Neuron (in vitro differentiated cells): ENCODE measurements at regions not wholly inside any gene's neighbourhood (a gene's known extent, or its start where the extent isn't known, plus 50 kb on each side); places are given as distances from the start of the nearest gene placed in this dataset.

Source experiments
- H2AFZ ChIP-seq: one replicate; pipeline ENCODE4 v1.6.1; 2013; ENCODE audit warnings: low read depth, mild to moderate bottlenecking, inconsistent platforms, low read length, moderate library complexity
- H3K27me3 ChIP-seq: one replicate; pipeline ENCODE4 v1.6.1; 2013; ENCODE audit warnings: low read length; ENCODE audit not compliant: insufficient read depth
- H3K36me3 ChIP-seq: one replicate; pipeline ENCODE4 v1.6.1; 2013; ENCODE audit warnings: low read length; ENCODE audit not compliant: insufficient read depth
- H3K4me1 ChIP-seq: one replicate; pipeline ENCODE4 v1.6.1; 2013; ENCODE audit warnings: low read length; ENCODE audit not compliant: insufficient read depth
- H3K4me3 ChIP-seq: 2 replicates; pipeline ENCODE4 v1.5.1; 2013; ENCODE audit warnings: mild to moderate bottlenecking, low read length, moderate library complexity
- H3K9me3 ChIP-seq: one replicate; pipeline ENCODE4 v1.6.1; 2013; ENCODE audit warnings: low read length

DNA sequence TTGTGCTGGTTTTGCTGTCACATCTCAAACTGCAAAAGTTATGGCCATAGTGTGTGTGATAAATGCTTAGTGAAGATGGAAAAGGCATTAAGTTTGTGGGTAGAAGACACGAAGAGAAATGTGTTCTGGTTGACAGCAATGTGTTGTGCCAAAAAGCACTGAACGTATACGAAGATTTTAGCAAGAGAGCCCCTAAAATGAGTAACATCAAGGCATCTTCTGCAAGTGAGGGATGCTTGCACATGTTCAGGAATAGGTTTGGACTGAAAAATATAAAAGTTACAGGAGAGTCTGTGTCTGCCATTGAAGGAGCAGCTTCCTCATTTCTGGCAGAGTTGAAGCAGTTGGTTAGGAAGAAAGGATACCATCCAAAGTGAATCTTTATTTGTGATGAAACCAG lies 167.1 kb downstream of the ADAMTS15 start:
- no peaks in the 10 kb centered on the region for H3K36me3 ChIP-seq
- H3K4me1 ChIP-seq: no peaks in the 10 kb centered on the region
- H3K27me3 ChIP-seq: no peaks in the 10 kb centered on the region
- H2AFZ ChIP-seq: no peak overlapping the region
- H3K4me3 ChIP-seq: no peak overlapping the region
- no peaks in the 10 kb centered on the region for H3K9me3 ChIP-seq

DNA sequence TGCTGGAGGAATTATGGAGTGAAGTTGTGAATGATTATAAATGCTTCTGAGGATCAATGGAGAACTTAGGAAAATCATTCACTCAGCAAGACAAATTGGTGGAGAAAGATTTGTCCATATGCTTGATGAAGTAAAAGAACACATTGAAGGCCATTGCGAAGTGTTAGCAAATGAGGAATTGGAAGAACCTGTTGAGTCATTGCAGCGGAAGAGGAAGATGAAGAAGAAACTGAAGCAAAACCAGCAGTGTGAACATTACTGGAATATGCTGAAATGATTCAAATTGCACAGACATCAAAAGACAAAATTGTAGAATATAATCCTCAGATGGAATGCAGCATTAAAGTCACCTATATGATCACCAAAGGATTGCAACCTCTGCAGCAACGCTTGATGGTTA lies 168.1 kb downstream of the ADAMTS15 start:
- H3K9me3 ChIP-seq: no peaks in the 10 kb centered on the region
- H2AFZ ChIP-seq: no peak overlapping the region
- H3K4me3 ChIP-seq: no peak overlapping the region
- no peaks in the 10 kb centered on the region for H3K27me3 ChIP-seq
- H3K36me3 ChIP-seq: no peaks in the 10 kb centered on the region
- H3K4me1 ChIP-seq: no peaks in the 10 kb centered on the region

DNA sequence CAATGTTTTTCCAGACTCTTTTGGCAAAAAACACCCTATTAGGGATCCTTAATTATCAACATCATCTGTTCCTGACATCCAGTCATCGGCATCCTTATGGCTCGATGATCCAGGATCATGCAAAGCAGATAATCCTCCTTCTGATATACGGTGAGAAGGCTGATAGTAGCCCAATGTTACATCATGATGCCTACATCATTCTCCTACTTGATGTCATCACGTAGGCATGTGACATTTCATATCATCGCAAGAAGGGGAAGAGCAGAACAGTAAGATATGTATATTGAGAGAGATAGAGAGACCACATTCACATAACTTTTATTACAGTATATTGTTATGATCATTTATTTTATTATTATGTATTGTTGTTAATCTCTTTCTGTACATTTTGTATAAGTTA lies 168.6 kb downstream of the ADAMTS15 start:
- no peak overlapping the region for H2AFZ ChIP-seq

DNA sequence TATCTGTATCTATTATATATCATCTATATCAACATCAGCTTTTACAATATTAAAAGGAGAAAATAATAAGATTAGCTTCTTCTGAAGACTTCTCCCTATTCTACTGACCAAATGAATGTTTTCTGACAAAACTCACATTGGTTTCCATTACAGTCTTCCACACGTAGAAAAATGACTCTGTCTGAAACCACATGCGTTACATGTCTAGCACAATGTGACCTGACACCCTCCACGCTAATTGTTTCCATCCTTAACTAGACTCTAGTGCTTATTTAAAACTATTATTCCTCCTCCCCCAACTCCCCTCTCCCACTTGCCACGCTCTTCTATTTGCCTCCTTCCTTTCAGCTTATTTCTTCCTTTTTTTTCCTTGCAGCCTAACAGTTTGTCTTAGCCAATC lies 172.1 kb downstream of the ADAMTS15 start:
- Histone ChIP-seq H2AFZ (no peak overlapping the region), H3K27me3 (peaks cover 3% of the 10 kb centered on the region), H3K9me3 (no peaks in the 10 kb centered on the region), H3K4me1 (no peaks in the 10 kb centered on the region), H3K4me3 (no peak overlapping the region), H3K36me3 (no peaks in the 10 kb centered on the region)

More for the DNA sequence above, 168.6 kb downstream of the ADAMTS15 start:
- Histone ChIP-seq H3K9me3 (no peaks in the 10 kb centered on the region), H3K4me3 (no peak overlapping the region), H3K4me1 (no peaks in the 10 kb centered on the region), H3K36me3 (no peaks in the 10 kb centered on the region), H3K27me3 (no peaks in the 10 kb centered on the region)

DNA sequence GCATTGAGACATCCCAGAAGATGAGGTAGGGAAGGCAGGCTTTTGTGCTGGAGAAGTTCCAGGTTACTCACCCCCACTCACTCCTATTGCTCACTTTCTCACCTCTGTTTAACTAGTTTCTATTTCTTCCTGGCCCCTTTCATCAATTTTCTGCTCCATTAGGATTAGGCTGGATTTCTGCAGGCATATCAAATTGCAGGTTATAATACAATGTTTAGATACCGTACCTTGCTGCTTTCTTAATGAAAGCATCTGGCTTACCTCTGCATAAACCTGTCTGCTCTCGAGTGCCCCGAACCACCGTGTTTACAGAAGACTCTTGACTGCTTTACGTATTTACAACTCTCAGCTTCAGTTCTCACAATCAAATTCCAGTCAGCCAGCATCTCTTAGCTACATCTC lies 173.7 kb downstream of the ADAMTS15 start:
- no peaks in the 10 kb centered on the region for H3K9me3 ChIP-seq
- no peaks in the 10 kb centered on the region for H3K36me3 ChIP-seq
- no peak overlapping the region for H3K4me3 ChIP-seq
- H3K4me1 ChIP-seq: no peaks in the 10 kb centered on the region
- no peak overlapping the region for H2AFZ ChIP-seq
- H3K27me3 ChIP-seq: peaks cover 3% of the 10 kb centered on the region

DNA sequence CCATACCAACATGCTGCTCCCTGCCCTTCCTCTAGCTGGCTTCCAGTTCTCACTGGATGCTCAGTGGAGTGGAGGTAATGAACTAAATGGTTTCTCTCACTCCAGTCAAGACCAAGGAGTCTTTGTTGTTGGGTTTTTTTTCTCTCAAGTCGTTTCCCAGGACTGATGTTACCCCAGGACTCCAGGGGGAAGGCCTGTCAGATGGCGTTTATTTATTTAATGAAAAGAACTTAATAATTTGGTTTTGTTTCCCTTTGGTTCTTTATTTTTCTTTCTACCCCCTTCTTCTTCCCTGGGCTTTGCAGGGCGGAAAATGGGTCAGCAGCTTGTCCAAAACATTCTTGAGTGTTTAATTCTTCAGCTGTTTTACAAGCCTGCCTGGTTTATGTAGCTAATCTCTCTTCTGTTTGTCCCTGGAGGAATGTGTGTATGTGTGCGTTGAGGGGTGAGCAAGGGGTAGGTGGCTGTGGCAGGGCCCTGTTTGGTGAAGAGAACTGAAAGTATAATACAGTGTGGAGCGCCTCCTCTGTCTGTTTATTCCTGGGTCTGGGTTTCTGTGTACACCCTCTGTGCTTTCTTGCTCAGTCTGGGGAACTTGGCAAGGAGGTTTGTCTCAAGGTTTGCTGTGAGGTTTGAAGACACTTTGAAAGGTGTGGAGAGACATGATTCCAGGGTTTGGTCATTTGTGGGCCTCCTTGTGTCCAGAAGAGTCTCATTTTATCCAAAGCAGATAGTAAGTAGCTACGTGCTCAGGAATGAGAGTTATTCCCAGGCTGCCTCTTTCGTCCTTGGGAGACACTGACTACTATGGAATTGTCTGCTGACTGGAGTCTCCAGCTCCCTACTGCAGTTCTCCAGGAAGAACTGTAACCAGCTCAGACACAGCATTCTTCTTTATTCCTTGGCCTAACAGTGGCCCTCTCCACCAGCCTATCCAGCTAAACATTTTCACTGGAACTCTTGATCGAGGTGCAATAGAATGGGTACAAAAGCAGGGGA lies 175.5 kb downstream of the ADAMTS15 start:
- Histone ChIP-seq H3K9me3 (no peaks in the 10 kb centered on the region), H3K4me3 (no peak overlapping the region), H3K36me3 (no peaks in the 10 kb centered on the region), H3K27me3 (peaks cover 3% of the 10 kb centered on the region), H2AFZ (no peak overlapping the region), H3K4me1 (no peaks in the 10 kb centered on the region)

DNA sequence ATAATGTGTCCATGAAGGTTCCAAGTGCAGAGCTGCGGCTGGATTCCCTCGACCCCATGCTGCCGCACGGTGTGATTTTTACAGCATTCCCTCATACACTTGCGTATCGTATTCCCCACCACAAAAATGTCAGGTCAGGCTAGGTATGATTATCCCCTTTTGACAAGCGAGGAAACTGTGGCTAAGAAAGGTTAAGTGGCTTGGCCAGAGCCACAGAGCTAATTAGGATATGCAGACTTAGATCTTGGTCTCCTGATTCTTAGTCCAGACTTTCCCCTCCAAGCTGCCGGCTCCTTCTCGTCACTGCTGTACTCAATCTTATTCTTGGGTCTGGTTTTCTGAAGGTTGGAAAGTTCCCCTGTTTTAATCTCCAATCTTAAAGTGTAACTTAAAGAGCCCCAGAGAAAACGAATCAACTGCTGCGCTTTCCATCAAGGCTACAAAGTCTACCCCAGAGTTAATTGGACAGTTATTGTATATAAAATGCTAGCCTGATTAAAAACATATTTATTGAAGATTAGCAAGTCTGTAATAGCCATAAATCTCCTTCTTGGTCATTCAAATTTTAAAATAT lies 176.6 kb downstream of the ADAMTS15 start:
- H3K4me3 ChIP-seq: no peak overlapping the region
- no peak overlapping the region for H2AFZ ChIP-seq
- H3K9me3 ChIP-seq: no peaks in the 10 kb centered on the region
- no peaks in the 10 kb centered on the region for H3K4me1 ChIP-seq
- peaks cover 3% of the 10 kb centered on the region for H3K27me3 ChIP-seq
- H3K36me3 ChIP-seq: no peaks in the 10 kb centered on the region

DNA sequence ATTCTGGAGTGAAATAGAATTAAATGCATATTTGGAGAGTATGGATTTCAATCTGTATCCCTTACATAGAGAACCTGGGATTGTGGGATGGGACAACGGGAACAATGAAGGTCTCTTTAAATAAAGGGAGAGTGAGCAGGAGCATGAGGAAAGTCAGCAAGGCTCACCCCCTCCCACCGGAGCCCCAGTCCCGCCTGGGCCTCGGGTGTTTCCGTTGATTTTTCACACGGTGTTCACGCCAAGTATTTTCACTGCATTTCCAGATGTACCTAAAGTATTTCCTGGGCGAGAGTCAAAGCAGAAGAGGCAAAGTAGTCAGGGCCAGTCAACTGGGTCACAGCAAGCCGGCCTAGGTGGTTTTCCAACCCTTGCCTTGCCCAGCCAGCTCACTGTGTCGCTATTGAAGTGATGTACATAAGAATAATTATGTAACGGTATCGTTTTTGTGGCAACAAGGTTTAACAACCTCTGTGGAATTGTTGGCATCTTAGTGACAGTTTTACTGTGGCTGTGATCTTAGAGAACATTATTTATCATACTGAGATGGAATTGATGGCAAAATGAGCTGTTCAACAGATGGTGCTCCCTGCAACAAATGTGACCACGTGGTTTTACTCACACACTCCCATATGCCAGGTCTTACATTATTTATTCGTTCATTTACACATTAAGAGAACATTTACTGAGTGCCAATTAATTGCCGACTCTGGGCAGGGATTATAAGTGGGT lies 177.3 kb downstream of the ADAMTS15 start:
- Histone ChIP-seq H3K27me3 (peaks cover 3% of the 10 kb centered on the region), H3K4me1 (no peaks in the 10 kb centered on the region), H3K4me3 (no peak overlapping the region), H2AFZ (no peak overlapping the region), H3K9me3 (no peaks in the 10 kb centered on the region), H3K36me3 (no peaks in the 10 kb centered on the region)

DNA sequence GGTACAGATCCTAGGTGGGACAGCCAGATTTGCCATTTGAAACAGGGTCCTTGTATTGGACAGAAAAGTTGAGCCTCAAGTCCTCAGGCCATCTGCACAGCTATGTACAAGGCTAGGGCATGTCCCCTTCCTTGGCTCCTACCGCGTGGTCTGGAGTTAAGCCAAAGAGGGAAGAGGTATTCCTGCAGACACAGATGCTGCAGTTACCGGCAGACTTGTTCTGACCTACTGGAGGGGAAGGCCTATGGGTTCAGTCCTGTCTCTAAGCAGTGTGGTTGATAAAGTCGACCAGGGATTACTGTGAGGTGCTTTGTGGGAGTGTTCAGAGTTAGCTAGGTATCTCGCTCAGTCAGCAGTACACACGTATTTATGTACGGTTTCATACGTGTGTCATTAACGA lies 180.6 kb downstream of the ADAMTS15 start:
- no peaks in the 10 kb centered on the region for H3K4me1 ChIP-seq
- no peaks in the 10 kb centered on the region for H3K27me3 ChIP-seq
- H3K36me3 ChIP-seq: no peaks in the 10 kb centered on the region
- no peak overlapping the region for H2AFZ ChIP-seq
- H3K9me3 ChIP-seq: no peaks in the 10 kb centered on the region
- H3K4me3 ChIP-seq: no peak overlapping the region

DNA sequence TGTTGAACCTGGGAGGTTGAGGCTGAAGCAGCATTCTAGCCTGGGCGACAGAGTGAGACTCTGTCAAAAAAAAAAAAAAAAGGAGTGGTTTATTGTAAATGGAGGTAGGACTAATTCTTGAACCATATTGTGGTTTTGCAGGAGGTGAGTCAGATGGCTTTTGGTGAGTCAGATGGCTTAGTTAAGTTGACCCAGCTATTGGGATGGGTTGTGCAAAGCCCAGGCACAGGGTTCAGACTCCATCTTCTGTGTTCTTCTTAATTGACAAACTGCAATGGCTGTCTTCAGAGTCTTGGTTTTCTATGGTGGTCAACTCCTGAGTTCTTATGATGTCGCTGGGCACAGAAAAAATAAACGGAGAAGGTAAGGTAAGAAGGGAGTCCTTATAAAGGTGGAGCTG lies 182.7 kb downstream of the ADAMTS15 start:
- H3K36me3 ChIP-seq: no peaks in the 10 kb centered on the region
- no peak overlapping the region for H2AFZ ChIP-seq
- no peaks in the 10 kb centered on the region for H3K9me3 ChIP-seq

DNA sequence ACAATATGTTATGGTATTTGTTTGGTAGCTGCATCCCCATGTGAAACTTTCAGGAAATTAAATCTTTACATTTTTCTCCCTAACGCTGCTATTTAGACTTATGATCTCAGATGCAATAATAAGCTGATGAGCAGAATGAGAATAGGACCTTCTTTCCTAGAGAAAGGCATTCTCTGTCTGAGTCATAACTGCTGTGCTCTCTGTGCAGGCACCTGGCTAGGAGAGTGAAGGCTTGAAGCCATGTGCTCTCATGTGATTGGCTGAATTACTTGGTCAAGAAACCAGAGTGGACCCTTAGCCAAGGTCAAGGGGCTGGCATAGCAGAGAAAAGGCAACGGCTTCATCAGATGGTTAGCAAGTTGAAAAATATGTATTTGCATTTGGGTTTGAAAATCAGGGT lies 185.0 kb downstream of the ADAMTS15 start:
- H3K9me3 ChIP-seq: no peaks in the 10 kb centered on the region
- no peaks in the 10 kb centered on the region for H3K36me3 ChIP-seq
- no peaks in the 10 kb centered on the region for H3K27me3 ChIP-seq
- H2AFZ ChIP-seq: no peak overlapping the region
- H3K4me1 ChIP-seq: no peaks in the 10 kb centered on the region
- H3K4me3 ChIP-seq: no peak overlapping the region

More for the DNA sequence above, 182.7 kb downstream of the ADAMTS15 start:
- no peaks in the 10 kb centered on the region for H3K27me3 ChIP-seq
- no peak overlapping the region for H3K4me3 ChIP-seq
- no peaks in the 10 kb centered on the region for H3K4me1 ChIP-seq

DNA sequence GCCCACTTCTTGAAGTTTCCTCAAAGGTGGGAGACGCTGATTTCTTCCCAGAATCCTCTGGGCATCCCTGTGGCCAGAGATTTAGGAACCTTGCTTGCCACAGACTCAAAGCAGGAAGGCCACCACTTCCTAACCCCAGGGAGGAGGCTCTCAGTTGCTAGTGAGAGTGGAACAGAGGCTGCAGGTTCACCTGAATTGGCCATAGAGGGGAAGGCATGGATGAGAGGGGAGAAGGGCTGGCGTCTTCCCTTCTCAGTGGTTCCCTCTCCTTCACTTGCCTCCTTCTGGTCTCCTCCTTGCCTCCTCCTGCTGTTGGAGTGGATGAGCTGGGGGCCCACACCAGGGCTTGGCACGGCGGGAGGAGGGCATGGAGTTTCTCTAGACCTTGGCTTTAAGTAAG lies 185.7 kb downstream of the ADAMTS15 start:
- H3K27me3 ChIP-seq: no peaks in the 10 kb centered on the region
- no peaks in the 10 kb centered on the region for H3K9me3 ChIP-seq
- H3K4me3 ChIP-seq: no peak overlapping the region
- no peaks in the 10 kb centered on the region for H3K4me1 ChIP-seq
- H3K36me3 ChIP-seq: no peaks in the 10 kb centered on the region
- H2AFZ ChIP-seq: no peak overlapping the region

DNA sequence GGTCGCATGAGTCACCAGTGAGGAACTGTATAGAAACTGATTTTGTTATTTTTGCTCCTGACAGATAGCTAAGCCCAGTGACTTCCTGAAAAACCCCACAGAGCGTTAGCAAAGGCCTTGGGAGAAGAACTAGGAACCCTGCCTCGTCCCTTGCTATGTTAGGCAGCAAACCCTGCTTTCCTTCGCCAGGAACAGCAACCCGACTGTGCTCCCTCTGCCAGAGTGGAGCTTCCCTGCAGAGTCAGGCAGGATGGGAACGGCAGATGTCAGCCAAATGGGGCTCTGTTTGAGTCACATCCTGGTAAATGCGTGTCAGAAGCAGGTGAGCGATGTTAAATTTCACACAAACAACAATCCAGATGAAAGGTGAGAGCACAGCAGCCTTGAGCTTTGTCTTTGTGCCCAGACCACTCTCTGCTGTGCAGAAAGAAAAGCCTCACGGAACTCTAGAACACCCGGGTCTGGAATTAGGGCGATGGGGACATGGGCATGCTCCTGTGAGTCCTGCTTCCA lies 186.6 kb downstream of the ADAMTS15 start:
- Histone ChIP-seq H3K9me3 (no peaks in the 10 kb centered on the region), H3K36me3 (no peaks in the 10 kb centered on the region), H3K4me3 (no peak overlapping the region), H3K4me1 (no peaks in the 10 kb centered on the region), H3K27me3 (no peaks in the 10 kb centered on the region), H2AFZ (no peak overlapping the region)
